A673 (cell line): ENCODE measurements at regions not wholly inside any gene's neighbourhood (a gene's known extent, or its start where the extent isn't known, plus 50 kb on each side); places are given as distances from the start of the nearest gene placed in this dataset.

Experiments used
- BruUV-seq: library from RNA; stranded (reverse); fragments of 400-500 nt; replicated peaks from 2 replicates; lab custom pipeline; 2021; lab: Mats Ljungman, UMichigan
- CTCF ChIA-PET: fragments of 300-600 bp; sonication (Branson Sonifier 250); formaldehyde crosslinking; loops from one replicate; lab custom pipeline; 2022; ENCODE audit warnings: antibody characterized with exemption; lab: Charles Lee
- POLR2A ChIA-PET: fragments of 300-600 bp; sonication (Branson Sonifier 250); formaldehyde crosslinking; loops from one replicate; lab custom pipeline; 2022; ENCODE audit warnings: antibody characterized with exemption; ENCODE audit not compliant: low non-redundant PET; lab: Charles Lee
- DNase-seq: peaks from one replicate; pipeline ENCODE4 v3.0.0-alpha.2; 2015; ENCODE audit warnings: low spot score
- H3K27ac ChIP-seq: fragments of 200-600 bp; sonication (generic); 2 replicates; pipeline ENCODE4 v1.5.1; 2016; ENCODE audit warnings: mixed run types, low read depth, mild to moderate bottlenecking, mixed read lengths, antibody characterized with exemption, low read length; ENCODE audit not compliant: poor library complexity, severe bottlenecking
- H3K27me3 ChIP-seq: fragments of 200-600 bp; sonication (generic); replicated peaks from 2 replicates; pipeline ENCODE4 v1.6.1; 2017; ENCODE audit warnings: mixed run types, low read depth, mild to moderate bottlenecking, mixed read lengths, antibody characterized with exemption, low read length; ENCODE audit not compliant: insufficient read depth, poor library complexity
- H3K36me3 ChIP-seq: fragments of 200-600 bp; sonication (generic); 2 replicates; pipeline ENCODE4 v1.6.1; 2016; ENCODE audit warnings: mixed run types, mild to moderate bottlenecking, mixed read lengths, antibody characterized with exemption, low read length; ENCODE audit not compliant: insufficient read depth, poor library complexity, severe bottlenecking
- H3K4me1 ChIP-seq: fragments of 200-600 bp; sonication (generic); 2 replicates; pipeline ENCODE4 v1.6.1; 2017; ENCODE audit warnings: mixed run types, mild to moderate bottlenecking, mixed read lengths, antibody characterized with exemption, low read length; ENCODE audit not compliant: insufficient read depth, poor library complexity, severe bottlenecking
- H3K4me3 ChIP-seq: fragments of 200-600 bp; sonication (generic); 2 replicates; pipeline ENCODE4 v1.5.1; 2016; ENCODE audit warnings: low read depth, mixed run types, mild to moderate bottlenecking, mixed read lengths, low read length; ENCODE audit not compliant: poor library complexity, severe bottlenecking
- H3K9me3 ChIP-seq: fragments of 200-600 bp; sonication (generic); 2 replicates; pipeline ENCODE4 v1.6.1; 2016; ENCODE audit warnings: mixed run types, low read depth, mild to moderate bottlenecking, mixed read lengths, antibody characterized with exemption, low read length; ENCODE audit not compliant: poor library complexity, severe bottlenecking
- EZH2 ChIP-seq: fragments of 200-600 bp; sonication (generic); IDR thresholded peaks from 2 replicates; pipeline ENCODE4 v1.6.1; 2017; ENCODE audit warnings: borderline replicate concordance, low read depth, mild to moderate bottlenecking, mixed read lengths, antibody characterized with exemption, low read length; ENCODE audit not compliant: poor library complexity, severe bottlenecking
- intact Hi-C: fragments of 100-400 bp; cut with micrococcal nuclease; formaldehyde crosslinking; loops from one replicate; pipeline ENCODE4 v1.10.0; 2022; ENCODE audit not compliant: unreplicated experiment
- TF ChIP-seq, protein P1 (sequence below): fragments of 300-800, 200-600 bp; sonication (generic); conservative IDR thresholded peaks from 2 replicates; pipeline ENCODE4 v1.5.1; 2017; ENCODE audit warnings: low read depth, mild to moderate bottlenecking, antibody characterized with exemption, low read length, moderate library complexity, mixed read lengths

DNA sequence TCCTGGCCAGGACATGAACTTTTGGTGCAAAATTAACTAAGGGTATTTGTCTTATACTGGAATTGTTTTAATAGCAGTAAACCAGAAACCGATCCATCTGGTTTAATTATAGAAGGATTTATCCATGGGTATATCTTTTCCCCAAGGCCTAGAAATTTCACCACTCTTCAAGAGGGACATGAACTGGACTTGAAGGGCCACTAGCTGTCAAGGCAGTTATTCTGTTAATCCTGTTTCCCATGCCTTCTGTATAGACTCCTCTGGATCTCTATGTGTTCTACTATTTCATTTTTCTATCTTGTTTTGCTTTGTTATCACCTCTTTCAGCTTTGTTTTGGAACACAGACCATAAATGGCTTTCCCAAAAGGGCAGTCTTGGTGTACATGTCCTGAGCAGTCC lies 467.6 kb downstream of the KIF4B start:
- ChIA-PET CTCF (no interaction called here), POLR2A (no interaction called here)
- H3K4me1 ChIP-seq = no peaks in the 10 kb centered on the region
- no TSS peak for BruUV-seq
- no peaks in the 10 kb centered on the region for H3K9me3 ChIP-seq
- peaks cover 5% of the 10 kb centered on the region for H3K27me3 ChIP-seq
- no peak for DNase-seq
- no peak for TF ChIP-seq EZH2
- TF ChIP-seq, protein P1, sequence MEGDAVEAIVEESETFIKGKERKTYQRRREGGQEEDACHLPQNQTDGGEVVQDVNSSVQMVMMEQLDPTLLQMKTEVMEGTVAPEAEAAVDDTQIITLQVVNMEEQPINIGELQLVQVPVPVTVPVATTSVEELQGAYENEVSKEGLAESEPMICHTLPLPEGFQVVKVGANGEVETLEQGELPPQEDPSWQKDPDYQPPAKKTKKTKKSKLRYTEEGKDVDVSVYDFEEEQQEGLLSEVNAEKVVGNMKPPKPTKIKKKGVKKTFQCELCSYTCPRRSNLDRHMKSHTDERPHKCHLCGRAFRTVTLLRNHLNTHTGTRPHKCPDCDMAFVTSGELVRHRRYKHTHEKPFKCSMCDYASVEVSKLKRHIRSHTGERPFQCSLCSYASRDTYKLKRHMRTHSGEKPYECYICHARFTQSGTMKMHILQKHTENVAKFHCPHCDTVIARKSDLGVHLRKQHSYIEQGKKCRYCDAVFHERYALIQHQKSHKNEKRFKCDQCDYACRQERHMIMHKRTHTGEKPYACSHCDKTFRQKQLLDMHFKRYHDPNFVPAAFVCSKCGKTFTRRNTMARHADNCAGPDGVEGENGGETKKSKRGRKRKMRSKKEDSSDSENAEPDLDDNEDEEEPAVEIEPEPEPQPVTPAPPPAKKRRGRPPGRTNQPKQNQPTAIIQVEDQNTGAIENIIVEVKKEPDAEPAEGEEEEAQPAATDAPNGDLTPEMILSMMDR = no peak
- no peak overlapping the region for H3K27ac ChIP-seq
- no peaks in the 10 kb centered on the region for H3K36me3 ChIP-seq
- H3K4me3 ChIP-seq = no peak overlapping the region
- intact Hi-C loops = no loop called here

DNA sequence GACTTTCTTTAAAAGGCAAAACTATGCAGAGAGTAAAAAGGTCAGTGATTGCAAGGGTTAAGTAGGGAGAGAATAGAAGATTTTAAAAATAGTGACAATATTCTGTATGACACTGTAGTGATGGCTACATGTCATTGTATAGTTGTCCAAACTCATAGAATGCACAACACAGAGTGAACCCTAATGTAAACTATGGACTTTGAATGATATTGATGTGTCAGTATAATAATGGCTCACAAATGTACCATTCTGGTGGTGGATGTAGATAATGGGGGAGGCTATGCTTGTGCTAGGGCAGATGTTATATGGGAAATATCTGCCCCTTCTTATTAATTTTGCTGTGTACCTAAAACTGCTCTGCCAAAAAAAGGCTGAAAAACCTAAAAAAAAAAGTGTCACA lies 468.9 kb downstream of the KIF4B start:
- CTCF ChIA-PET = no interaction called here
- no TSS peak for BruUV-seq

DNA sequence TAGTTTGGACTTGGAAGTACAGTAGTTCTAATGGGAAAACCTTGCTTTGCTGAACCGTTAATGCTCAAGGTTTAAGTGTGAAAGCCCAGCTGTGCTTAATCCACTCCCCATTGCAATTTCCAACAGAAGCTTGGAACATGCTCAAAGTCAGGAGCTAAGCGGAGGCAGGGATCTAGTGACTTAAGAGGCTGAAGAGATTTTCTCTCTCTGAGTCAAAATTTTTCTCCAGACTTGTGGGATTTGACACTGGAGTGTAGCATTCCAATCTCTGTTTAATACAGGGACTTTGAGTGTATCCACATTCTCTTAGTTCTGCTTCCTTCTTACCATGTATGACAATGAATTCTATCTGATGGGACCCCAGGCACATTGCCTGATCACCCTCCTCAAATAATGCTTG lies 471.8 kb downstream of the KIF4B start:
- DNase-seq = no peak
- Histone ChIP-seq H3K27me3 (no peaks in the 10 kb centered on the region), H3K36me3 (no peaks in the 10 kb centered on the region), H3K9me3 (no peaks in the 10 kb centered on the region), H3K27ac (no peak overlapping the region), H3K4me3 (no peak overlapping the region), H3K4me1 (no peaks in the 10 kb centered on the region)
- no TSS peak for BruUV-seq
- CTCF ChIA-PET = no interaction called here
- POLR2A ChIA-PET = no interaction called here
- TF ChIP-seq EZH2 = no peak
- TF ChIP-seq, protein P1 = no peak
- intact Hi-C loops = no loop called here

More for the DNA sequence above, 468.9 kb downstream of the KIF4B start:
- intact Hi-C loops = no loop called here
- H3K4me3 ChIP-seq = no peak overlapping the region
- peaks cover 5% of the 10 kb centered on the region for H3K27me3 ChIP-seq
- H3K4me1 ChIP-seq = no peaks in the 10 kb centered on the region
- TF ChIP-seq EZH2 = no peak
- TF ChIP-seq, protein P1 = no peak
- DNase-seq = no peak
- no peaks in the 10 kb centered on the region for H3K36me3 ChIP-seq
- POLR2A ChIA-PET = no interaction called here
- H3K9me3 ChIP-seq = no peaks in the 10 kb centered on the region
- no peak overlapping the region for H3K27ac ChIP-seq
